ENCODE measurements at regions not wholly inside any gene's neighbourhood (a gene's known extent, or its start where the extent isn't known, plus 50 kb on each side); places are given as distances from the start of the nearest gene placed in this dataset.

- Histone ChIP-seq H3K9me3 (no peaks in the 10 kb centered on the region), H3K4me1 (no peaks in the 10 kb centered on the region), H3K27ac (no peak overlapping the region), H3K4me3 (no peak overlapping the region), H3K27me3 (no peaks in the 10 kb centered on the region), H3K36me3 (ENCODE audit: low read depth, missing control alignments) (no peaks in the 10 kb centered on the region)
- TF ChIP-seq POLR2A (IDR thresholded peaks at IDR 0.05), result no peak
- TF ChIP-seq, protein P1, sequence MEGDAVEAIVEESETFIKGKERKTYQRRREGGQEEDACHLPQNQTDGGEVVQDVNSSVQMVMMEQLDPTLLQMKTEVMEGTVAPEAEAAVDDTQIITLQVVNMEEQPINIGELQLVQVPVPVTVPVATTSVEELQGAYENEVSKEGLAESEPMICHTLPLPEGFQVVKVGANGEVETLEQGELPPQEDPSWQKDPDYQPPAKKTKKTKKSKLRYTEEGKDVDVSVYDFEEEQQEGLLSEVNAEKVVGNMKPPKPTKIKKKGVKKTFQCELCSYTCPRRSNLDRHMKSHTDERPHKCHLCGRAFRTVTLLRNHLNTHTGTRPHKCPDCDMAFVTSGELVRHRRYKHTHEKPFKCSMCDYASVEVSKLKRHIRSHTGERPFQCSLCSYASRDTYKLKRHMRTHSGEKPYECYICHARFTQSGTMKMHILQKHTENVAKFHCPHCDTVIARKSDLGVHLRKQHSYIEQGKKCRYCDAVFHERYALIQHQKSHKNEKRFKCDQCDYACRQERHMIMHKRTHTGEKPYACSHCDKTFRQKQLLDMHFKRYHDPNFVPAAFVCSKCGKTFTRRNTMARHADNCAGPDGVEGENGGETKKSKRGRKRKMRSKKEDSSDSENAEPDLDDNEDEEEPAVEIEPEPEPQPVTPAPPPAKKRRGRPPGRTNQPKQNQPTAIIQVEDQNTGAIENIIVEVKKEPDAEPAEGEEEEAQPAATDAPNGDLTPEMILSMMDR (IDR thresholded peaks at IDR 0.05), result no peak
- intact Hi-C loops (cut with DNase I; ENCODE audit: low total_unique reads), result no loop called here
- 77% methylated on average over 12 of the region's 12 CpGs for WGBS, 2 donors
- DNase-seq, result no peak
These were observed 143.5 kb upstream of the UBL3 start for GRCh38 chr13:29993716-29994488.

DNA sequence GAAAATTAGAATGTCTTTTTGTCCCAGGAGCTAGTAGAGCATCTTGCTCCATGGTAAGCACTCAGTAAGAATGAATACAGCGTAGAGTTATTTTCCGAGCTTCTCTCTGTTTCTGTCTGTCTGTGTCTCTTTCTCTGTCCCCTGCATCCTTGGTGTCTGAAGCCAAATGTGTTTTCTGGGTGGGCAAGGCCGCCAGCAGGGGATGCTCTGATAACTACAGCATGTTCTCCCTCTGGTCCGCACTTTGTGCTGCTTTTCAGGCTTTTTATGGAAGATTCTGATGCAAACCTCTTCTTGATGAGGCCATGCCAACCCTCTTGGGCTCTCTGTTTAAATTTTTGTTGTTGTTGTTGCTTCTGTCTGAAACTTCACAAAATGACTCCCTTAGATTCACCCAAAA is 142.8 kb upstream of the UBL3 start:
- H3K36me3 ChIP-seq (ENCODE audit: low read depth, missing control alignments), result no peaks in the 10 kb centered on the region
- no peak for TF ChIP-seq POLR2A (IDR thresholded peaks at IDR 0.05)
- H3K4me1 ChIP-seq, result no peaks in the 10 kb centered on the region
- no peaks in the 10 kb centered on the region for H3K9me3 ChIP-seq
- DNase-seq, result no peak
- 95 to 97% methylated on average over 4 of the region's 4 CpGs for WGBS, 2 donors
- intact Hi-C loops (cut with DNase I; ENCODE audit: low total_unique reads), result no loop called here
- H3K27me3 ChIP-seq, result no peaks in the 10 kb centered on the region
- H3K4me3 ChIP-seq, result no peak overlapping the region
- H3K27ac ChIP-seq, result no peak overlapping the region

DNA sequence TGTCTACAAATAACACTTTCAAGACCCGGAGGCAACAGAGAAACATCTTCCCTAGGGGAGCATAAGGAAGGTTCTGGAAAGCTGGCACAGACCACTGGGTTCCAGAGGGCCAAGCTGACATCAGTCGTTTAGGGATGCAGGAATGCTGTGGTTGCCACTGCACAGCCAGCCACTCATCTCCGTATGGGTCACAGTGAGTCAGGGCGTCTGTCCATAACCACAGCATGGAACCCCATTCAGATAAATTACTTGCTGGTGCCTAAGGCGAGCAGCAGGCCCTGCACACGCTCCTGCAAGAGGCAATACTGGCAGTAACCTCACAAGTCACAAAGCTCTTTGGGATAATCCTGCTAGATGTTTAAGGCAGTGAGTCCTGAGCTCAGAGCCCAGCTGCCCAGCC is 140.9 kb upstream of the UBL3 start:
- no peak for DNase-seq
- TF ChIP-seq POLR2A (IDR thresholded peaks at IDR 0.05), result no peak
- TF ChIP-seq, protein P1 (IDR thresholded peaks at IDR 0.05), result no peak

DNA sequence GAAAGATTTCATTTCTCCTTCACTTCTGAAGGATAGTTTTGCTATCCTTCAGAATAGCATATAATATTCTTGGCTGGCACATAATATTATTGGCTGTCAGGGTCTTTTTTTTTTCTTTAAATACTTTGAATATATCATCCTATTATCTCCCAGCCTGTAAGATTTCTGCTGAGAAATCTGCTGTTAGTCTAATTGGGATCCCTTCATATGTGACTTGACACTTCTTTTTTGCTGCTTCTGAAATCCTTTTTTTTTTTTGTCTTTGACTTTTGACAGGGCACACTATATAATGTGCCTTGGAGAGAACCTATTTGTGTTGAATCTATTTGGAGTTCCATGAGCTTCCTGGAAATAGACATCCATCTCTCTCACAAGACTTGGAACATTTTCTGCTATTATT is 136.9 kb upstream of the UBL3 start:
- Histone ChIP-seq H3K9me3 (no peaks in the 10 kb centered on the region), H3K27me3 (no peaks in the 10 kb centered on the region), H3K36me3 (ENCODE audit: low read depth, missing control alignments) (no peaks in the 10 kb centered on the region), H3K4me3 (no peak overlapping the region), H3K4me1 (no peaks in the 10 kb centered on the region), H3K27ac (no peak overlapping the region)
- intact Hi-C loops (cut with DNase I; ENCODE audit: low total_unique reads), result no loop called here
- TF ChIP-seq POLR2A (IDR thresholded peaks at IDR 0.05), result no peak
- TF ChIP-seq, protein P1 (IDR thresholded peaks at IDR 0.05), result no peak
- no peak for DNase-seq

More for the DNA sequence above, 140.9 kb upstream of the UBL3 start:
- no peaks in the 10 kb centered on the region for H3K9me3 ChIP-seq
- WGBS, 2 donors, result 68 to 85% methylated on average over 3 to 6 of the region's 6 CpGs
- H3K4me1 ChIP-seq, result no peaks in the 10 kb centered on the region
- H3K27ac ChIP-seq, result no peak overlapping the region
- no peaks in the 10 kb centered on the region for H3K36me3 ChIP-seq (ENCODE audit: low read depth, missing control alignments)
- intact Hi-C loops (cut with DNase I; ENCODE audit: low total_unique reads), result no loop called here
- no peaks in the 10 kb centered on the region for H3K27me3 ChIP-seq
- H3K4me3 ChIP-seq, result no peak overlapping the region

DNA sequence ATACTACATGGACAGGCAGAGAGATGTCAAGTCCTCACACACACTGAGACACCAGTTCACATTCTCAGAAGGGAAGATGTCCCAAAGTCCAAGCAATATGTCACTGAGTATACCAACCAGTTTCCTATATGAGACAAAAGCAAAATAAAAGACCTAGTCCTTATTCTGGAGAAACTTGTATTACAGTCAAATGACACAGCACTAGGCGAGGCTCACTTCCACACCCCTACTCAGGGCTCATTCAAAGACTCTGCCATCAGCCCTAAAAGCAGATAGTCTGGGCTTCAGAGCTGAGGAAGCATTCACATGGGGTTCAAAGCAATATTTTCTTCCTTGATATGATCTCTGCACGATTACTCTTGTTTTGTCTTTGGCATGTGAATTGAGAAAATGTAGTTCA is 129.9 kb upstream of the UBL3 start:
- DNase-seq, result no peak
- H3K27ac ChIP-seq, result no peak overlapping the region
- no peak for TF ChIP-seq POLR2A (IDR thresholded peaks at IDR 0.05)
- TF ChIP-seq, protein P1 (IDR thresholded peaks at IDR 0.05), result no peak
- H3K36me3 ChIP-seq (ENCODE audit: low read depth, missing control alignments), result no peaks in the 10 kb centered on the region
- H3K9me3 ChIP-seq, result no peaks in the 10 kb centered on the region
- H3K4me3 ChIP-seq, result no peak overlapping the region
- no peaks in the 10 kb centered on the region for H3K27me3 ChIP-seq
- 89 to 92% methylated on average over 2 of the region's 2 CpGs for whole genome bisulfite sequencing, 2 donors
- no peaks in the 10 kb centered on the region for H3K4me1 ChIP-seq
- intact Hi-C loops (cut with DNase I; ENCODE audit: low total_unique reads), result no loop called here
